ENCODE measurements at regions not wholly inside any gene's neighbourhood (a gene's known extent, or its start where the extent isn't known, plus 50 kb on each side); places are given as distances from the start of the nearest gene placed in this dataset.

- no peak for DNase-seq (ENCODE audit: extremely low spot score, unreplicated experiment)
- TF ChIP-seq, protein P1, sequence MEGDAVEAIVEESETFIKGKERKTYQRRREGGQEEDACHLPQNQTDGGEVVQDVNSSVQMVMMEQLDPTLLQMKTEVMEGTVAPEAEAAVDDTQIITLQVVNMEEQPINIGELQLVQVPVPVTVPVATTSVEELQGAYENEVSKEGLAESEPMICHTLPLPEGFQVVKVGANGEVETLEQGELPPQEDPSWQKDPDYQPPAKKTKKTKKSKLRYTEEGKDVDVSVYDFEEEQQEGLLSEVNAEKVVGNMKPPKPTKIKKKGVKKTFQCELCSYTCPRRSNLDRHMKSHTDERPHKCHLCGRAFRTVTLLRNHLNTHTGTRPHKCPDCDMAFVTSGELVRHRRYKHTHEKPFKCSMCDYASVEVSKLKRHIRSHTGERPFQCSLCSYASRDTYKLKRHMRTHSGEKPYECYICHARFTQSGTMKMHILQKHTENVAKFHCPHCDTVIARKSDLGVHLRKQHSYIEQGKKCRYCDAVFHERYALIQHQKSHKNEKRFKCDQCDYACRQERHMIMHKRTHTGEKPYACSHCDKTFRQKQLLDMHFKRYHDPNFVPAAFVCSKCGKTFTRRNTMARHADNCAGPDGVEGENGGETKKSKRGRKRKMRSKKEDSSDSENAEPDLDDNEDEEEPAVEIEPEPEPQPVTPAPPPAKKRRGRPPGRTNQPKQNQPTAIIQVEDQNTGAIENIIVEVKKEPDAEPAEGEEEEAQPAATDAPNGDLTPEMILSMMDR (conservative IDR thresholded peaks at IDR 0.05), result no peak
- Mint-ChIP-seq H3K27me3 (peaks cover 31% of the 10 kb centered on the region), H3K4me1 (ENCODE audit: unreplicated experiment) (peaks cover 10% of the 10 kb centered on the region), H3K36me3 (no peaks in the 10 kb centered on the region), H3K27ac (no peak overlapping the region), H3K4me3 (peak overlapping the region; percentile 48), H3K9me3 (peaks cover under 1% of the 10 kb centered on the region)
These were observed 289.7 kb downstream of the PBX3 start for GRCh38 chr9:126036881-126037291.

DNA sequence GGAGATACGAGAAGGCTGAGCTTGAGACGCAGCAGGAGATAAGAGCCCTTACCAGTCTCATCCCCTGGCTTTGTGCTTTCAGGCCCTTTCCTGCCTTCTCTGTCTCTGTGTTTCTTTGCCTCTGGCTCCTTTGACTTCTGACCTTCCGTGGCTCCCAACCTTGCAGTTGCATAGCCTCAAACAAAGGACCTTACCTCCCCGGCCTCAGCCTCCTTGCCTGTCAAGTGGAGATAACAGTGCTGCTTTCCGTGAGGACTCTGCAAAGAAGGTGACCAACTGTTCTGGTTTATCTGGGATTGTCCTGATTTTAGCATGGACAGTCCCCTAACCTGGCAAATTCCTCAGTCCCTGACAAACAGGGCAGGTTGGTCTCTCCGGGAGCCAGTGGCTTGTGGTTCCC, 287.8 kb upstream of the MVB12B start:
- TF ChIP-seq, protein P1 (conservative IDR thresholded peaks at IDR 0.05), result no peak
- H3K9me3 Mint-ChIP-seq, result peaks cover 10% of the 10 kb centered on the region
- peaks cover 10% of the 10 kb centered on the region for H3K4me1 Mint-ChIP-seq (ENCODE audit: unreplicated experiment)
- no peak overlapping the region for H3K27ac Mint-ChIP-seq
- no peaks in the 10 kb centered on the region for H3K36me3 Mint-ChIP-seq
- peaks cover 31% of the 10 kb centered on the region for H3K27me3 Mint-ChIP-seq
- no peak overlapping the region for H3K4me3 Mint-ChIP-seq
- DNase-seq (ENCODE audit: extremely low spot score, unreplicated experiment), result no peak

DNA sequence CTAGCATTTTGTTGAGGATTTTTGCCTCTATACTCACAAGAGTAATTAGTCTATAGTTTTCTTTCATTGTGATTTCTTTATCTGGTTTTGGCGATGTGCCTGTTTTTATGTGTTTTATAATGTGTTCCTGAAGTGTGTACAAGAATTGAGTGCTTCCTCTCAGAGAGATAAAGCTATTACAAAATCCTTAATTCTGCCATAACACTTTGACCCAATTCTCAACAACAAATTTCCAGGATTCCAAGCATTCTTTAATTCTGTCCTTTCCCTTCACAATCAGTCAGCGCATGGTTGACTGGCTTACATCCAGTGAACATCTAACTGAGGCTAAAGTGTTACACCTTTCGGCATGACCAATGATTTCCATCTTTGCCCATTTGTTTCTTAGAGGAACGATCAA, 282.9 kb upstream of the MVB12B start:
- H3K27ac Mint-ChIP-seq, result no peak overlapping the region
- H3K9me3 Mint-ChIP-seq, result peaks cover 10% of the 10 kb centered on the region
- TF ChIP-seq, protein P1 (conservative IDR thresholded peaks at IDR 0.05), result no peak

GRCh38 chr9:126049088-126049487, 277.5 kb upstream of the MVB12B start:
- H3K27ac Mint-ChIP-seq, result no peak overlapping the region
- peaks cover 4% of the 10 kb centered on the region for H3K27me3 Mint-ChIP-seq
- H3K36me3 Mint-ChIP-seq, result no peaks in the 10 kb centered on the region
- no peaks in the 10 kb centered on the region for H3K9me3 Mint-ChIP-seq
- H3K4me1 Mint-ChIP-seq (ENCODE audit: unreplicated experiment), result no peaks in the 10 kb centered on the region
- DNase-seq (ENCODE audit: extremely low spot score, unreplicated experiment), result no peak
- no peak overlapping the region for H3K4me3 Mint-ChIP-seq
- TF ChIP-seq, protein P1 (conservative IDR thresholded peaks at IDR 0.05), result peak; percentile 19

More for the DNA sequence above, 282.9 kb upstream of the MVB12B start:
- Mint-ChIP-seq H3K27me3 (peaks cover 10% of the 10 kb centered on the region), H3K4me3 (no peak overlapping the region), H3K4me1 (ENCODE audit: unreplicated experiment) (no peaks in the 10 kb centered on the region), H3K36me3 (no peaks in the 10 kb centered on the region)
- no peak for DNase-seq (ENCODE audit: extremely low spot score, unreplicated experiment)

- no peak overlapping the region for H3K27ac Mint-ChIP-seq
- H3K9me3 Mint-ChIP-seq, result no peaks in the 10 kb centered on the region
- no peak overlapping the region for H3K4me3 Mint-ChIP-seq
- H3K36me3 Mint-ChIP-seq, result no peaks in the 10 kb centered on the region
- no peak for DNase-seq (ENCODE audit: extremely low spot score, unreplicated experiment)
- H3K4me1 Mint-ChIP-seq (ENCODE audit: unreplicated experiment), result no peaks in the 10 kb centered on the region
- H3K27me3 Mint-ChIP-seq, result peaks cover 11% of the 10 kb centered on the region
- TF ChIP-seq, protein P1 (conservative IDR thresholded peaks at IDR 0.05), result no peak
These were observed 276.6 kb upstream of the MVB12B start for GRCh38 chr9:126049896-126050604.
